Raji (cell line): ENCODE measurements at regions not wholly inside any gene's neighbourhood (a gene's known extent, or its start where the extent isn't known, plus 50 kb on each side); places are given as distances from the start of the nearest gene placed in this dataset.

Source experiments
- POLR2A ChIP-seq: IDR thresholded peaks from 2 replicates; pipeline ENCODE4 v1.6.1; 2011; ENCODE audit warnings: low read depth, low read length, control low read depth; ENCODE audit not compliant: insufficient read depth

DNA sequence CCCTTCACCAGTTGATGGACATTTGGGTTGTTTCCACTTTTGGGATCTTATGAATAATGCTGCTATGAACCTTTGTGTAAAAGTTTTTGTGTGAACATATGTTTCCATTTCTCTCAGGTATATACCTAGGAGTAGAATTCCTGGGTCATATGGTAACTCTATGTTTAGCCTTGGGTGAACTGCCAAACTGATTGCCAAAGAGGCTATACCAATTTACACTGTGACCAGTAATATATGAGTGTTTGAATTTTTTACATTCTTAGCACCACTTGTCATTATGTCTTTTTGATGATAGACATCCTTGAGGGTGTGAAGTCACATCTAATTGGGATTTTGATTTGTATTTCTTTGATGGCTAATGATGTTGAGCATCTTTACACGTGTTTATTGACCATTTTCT is 290.1 kb downstream of the DUSP10 start:
- TF ChIP-seq POLR2A, result no peak

DNA sequence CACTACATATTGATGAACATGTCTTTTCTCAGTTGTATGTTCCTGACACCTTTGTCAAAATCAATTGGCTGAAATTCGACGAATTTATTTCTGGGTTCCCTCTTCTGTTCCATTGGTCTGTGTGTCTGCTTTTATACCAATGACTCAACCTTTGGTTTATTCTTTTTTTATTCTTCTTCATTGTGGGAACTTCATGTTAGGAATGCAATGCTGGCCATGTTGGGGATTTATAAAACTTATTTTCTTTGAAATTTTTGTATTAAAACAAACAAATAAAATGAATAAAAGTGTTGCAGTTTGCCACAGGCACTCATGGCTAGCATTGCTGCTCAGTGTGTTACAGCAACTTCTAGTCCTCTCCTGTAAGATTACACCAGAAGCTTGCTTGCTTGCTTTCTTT is 287.8 kb downstream of the DUSP10 start:
- TF ChIP-seq POLR2A, result no peak

DNA sequence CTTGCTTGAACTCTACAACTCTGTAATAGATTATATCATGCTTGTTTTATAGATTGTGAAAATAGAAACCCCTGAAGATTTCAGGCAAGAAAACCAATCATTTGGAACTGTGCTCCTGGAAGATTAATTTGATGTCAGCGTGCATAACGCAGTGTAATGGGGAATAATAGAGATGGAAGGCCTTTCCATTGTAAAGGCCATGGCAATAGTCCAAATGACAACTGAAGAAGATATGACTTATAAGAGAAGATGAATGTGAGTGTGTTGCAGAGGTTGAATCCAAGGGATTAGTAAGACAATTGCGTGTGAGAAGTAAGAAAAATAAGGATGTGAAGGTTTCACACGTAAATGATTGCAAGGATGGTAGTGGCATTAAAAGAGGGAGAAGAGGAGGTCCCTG is 285.0 kb downstream of the DUSP10 start:
- TF ChIP-seq POLR2A, result no peak

DNA sequence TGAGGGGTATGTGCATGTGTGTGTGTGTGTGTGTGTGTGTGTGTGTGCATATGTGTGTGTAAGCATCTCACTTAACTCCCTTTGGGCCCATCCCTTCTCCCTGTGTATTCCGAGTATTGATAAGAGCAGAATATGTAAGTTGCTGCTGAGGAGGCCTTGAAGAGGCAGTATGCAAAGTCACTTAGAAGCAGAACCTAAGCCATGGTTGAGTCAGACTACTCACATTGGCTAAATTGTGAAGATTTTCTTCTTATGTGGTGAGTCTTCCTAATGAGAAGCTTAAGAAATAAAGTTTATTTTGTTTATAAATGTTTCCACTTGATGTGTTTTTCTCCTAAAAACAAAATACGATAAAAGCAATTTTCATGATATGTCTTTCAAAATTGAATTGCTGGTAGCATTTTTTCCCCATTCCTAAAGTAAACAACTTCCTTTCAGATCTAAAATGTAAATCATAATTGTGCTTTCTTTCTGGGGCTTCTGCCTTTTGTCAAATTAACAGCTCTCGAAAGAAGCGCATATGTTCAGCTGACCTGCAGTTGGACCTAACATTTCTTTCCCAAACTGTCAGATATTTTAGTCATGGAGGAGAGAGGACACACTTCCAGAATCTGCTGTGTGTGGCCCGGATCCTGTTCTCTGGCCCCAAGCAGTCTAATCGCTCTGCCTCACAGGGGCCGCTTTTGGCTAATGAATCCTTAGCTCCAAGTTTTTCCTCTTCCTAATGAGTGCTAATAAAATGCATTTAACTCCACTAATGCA is 284.0 kb downstream of the DUSP10 start:
- no peak for TF ChIP-seq POLR2A

DNA sequence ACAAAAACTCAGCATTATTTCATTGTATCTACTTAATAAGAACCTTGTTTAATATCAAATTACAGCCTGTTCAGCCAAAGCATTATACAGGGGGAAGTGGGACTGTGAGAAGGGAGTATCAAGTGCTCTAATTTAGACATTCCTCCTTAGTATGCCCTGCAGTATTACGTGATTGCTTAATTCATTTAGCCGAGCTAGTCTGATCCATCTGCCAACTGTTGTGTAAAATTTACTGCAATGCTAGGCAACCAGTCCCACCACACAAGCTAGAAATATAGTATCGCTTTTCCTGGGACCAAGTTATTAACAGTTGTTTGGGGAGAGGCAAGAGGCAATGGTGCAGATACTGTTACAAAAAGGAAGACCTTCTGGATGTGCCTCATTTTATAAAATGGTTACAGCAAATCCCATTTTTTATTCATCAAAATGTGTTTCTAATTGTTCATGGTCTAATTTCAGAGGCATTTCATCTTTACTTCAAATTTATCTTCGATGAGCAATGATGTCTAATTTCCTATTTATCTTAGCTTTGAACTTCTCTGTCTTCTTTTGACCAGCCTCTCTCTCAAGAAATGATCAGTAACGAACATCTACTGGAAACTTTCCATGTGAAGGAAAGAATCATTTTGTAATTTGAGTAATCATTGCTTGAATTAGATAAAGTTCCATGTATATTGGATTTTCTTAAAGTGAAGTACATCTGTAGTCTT is 283.3 kb downstream of the DUSP10 start:
- TF ChIP-seq POLR2A, result no peak

DNA sequence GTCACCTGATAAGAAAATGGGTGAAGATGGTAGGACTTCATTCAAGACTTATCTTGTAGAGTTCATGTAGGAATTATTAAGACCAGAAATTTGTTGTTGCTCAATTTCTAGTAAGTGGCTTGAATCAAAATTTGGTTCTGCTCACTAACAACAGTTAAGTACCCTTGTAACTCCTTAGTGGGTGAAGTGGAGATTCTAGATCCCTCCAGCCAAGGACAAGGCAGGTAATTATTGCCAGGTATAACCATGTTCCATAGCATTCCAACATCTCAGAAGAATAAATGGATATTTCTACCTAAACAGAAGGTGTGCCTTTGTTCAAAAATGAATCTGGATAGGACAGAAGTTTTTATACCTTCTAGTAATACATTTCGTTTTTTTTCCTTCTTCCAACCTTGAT is 282.3 kb downstream of the DUSP10 start:
- no peak for TF ChIP-seq POLR2A

DNA sequence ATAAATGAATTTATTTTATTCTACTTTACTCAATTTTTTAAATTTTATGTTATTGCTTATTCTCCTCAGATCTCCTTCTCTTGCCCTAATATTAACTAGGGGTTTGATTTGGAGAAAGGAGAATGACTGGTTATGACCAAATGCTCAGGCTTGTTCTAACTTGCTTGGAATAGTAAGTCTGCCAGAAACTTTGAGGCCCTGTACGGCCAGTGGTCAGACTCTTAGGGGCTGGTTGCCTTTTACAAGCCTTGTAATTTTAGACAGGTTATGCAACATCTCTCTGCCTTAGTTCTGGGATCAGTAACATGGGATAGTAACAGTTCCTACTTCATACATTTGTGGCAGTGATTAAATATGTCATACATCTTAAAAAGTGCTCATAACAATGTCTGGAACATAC is 279.5 kb downstream of the DUSP10 start:
- TF ChIP-seq POLR2A, result no peak

DNA sequence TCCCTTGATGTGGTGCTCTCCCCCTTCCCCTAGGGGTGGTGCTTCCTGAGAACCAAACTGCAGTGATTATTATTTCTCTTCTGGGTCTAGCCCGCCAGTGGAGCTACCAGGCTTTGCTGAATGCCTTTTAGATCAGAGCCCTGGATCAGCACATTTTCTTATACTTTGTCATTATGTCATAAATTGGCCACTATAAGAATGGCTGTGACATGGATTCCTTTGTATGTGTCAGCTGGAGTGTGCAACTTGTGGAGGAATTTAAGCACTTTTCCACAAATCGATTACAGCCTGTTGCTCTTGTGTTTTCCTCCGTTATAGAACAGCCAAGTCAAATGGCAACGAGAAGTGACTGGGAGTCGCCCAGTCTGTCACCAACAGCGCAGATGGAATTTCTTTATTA is 273.3 kb downstream of the DUSP10 start:
- TF ChIP-seq POLR2A, result no peak

DNA sequence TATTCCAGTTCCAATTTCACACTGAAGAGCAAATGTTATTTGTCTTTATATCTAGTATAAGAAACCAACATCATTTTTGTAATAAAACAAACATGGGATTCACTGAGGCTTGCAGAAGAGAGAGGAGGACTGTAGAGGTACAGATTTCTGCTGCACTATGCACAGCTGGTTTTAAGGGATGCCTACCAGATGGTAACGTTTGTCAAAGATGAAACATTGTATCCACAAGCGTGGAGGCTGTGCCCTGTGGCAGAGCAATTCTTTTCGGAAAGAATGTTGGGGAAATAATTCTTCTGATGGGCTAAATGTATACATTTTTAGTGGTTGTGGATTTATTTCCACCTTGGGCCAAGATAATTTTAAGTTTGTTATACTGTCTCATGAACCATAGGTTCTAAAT is 272.4 kb downstream of the DUSP10 start:
- no peak for TF ChIP-seq POLR2A

DNA sequence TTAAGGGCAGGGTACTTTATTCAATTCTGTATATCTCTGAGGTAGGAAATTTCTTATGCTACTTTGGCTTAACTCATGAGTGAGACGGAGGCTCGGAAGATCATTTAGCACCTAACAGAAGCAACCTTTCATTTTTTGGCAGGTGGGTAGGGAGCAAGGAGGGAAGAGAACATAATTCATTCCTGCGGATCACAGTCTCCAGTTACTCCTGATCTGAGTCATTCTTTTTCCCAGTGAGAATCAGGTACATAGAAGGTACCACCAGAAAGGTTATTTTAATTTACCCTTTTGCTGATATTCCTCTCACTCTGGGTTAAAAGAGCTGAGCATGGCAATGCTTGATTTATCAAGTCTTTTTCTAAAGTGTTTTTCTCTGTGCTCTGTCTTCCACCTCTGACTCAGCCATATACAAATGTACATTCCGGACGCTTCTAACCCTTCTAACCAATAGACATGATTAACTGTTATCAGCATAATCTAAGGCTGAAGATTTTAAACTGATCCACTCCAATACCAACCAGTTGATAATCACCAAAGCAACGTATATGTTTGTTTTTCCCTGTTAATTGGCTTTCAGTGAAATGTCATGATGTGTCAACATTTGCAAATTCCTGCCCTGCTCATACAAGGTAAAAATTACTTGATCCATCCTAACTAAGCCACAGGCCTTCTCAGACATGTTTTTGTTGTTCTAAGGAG is 271.7 kb downstream of the DUSP10 start:
- no peak for TF ChIP-seq POLR2A

DNA sequence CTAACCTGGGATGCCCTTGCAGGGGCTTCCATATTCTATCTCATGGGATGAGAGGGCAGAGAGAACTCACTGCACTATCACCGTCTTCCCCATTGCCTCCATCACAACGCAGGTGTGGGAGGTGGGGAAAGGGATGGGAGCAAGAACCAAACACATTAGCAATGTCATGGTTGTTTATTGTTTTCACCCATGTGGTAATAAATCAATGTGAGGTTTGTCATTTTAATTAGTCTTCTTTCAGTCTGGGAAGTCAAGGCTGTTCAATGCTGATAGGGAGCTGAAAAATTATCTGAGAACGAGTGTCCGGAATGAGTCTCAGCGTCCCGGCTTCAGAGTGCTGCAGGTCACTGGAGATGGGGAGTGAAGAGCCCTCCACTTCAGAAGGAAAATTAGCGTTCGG is 268.5 kb downstream of the DUSP10 start:
- TF ChIP-seq POLR2A, result no peak

DNA sequence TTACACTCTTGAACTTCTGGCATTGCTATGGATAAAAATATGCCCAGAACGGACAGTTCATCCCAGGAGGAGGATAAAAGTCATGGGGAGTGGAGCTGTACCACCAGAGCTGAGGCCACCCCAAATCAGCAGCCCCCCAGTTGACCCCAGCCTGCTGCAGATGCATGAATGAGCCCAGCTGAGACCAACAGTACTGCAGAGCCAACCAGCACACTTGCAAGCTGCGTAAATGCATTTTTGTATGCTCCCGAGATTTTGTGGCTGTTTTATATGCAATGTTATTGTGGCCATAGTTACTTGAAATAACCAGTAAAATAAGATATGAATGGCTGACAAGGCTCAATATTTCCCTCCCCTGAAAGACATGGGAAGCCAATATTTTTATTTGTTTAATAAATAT is 264.6 kb downstream of the DUSP10 start:
- TF ChIP-seq POLR2A, result no peak

DNA sequence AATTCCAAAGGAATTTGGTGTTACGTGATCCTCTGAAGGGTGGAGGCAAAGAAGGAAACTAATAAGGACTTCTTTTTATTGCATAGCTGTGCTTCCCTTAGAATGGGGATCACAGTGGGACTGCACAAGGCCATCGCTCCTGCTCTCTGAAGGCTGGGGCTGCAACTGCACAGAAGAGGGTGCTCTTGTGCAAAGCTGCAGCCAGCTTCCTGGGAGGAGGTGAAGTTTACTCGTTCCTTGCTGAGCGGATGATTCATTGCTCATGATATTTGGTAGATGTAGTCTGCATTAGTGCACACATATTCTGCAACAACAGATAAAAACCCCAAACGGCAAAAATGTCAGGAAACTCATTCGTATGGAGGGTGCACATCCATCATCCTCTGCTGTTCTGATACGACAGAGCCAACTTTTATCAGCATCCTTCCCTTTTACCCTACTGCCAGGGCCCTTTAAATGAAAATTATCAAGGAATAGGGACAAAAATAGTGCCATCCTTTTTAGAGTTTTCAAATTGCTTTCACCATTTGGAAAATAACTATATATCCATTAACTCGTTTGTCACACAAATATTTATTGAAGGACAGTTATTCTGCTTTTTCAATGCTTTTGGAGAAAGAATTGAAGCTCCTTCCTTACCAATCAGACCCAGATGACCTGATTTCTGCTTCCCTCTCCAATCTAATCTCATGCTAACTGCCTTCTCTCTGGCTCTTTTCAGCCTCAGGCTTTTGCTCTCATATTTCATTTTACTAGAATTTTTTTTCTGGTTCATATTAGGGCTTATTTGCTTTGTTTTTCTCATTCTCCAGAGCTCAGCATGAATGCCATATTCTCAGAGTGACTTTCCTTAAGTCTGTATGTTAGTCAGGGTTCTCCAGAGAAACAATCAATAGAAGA is 263.6 kb downstream of the DUSP10 start:
- TF ChIP-seq POLR2A, result no peak

DNA sequence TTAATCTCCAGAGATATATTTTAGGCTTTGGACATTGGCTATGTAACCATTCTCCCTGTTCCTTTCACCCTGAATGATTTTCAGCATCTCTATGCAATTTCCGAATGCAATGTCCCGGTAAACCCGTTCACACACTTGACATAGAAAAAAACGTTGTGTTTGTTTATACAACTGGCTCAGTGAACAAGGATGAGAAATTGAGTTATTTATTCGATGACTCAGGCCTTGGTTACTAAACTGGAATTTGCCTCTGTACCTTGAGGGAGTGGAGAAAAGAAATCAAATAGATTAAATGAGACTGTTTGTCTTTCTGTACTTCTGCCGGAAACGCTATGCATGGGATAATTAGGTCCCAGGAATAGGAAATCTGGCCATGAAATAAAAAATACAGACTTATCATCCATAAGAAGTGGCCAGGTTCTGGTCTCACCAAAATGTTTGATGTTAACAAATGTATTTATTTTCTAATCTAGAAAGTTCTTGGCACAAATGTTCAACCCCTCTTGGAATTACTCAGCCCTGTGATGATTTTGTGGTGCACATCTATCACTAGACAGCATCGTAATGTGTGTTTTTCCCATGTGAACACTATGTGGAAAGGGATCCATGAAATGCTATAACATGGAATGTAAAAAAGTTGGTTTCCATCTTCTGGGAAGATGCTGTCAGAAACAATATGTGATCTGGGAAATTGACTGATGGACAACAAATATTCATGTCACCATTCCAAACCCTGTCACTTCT is 253.9 kb downstream of the DUSP10 start:
- no peak for TF ChIP-seq POLR2A
